ENCODE measurements at regions not wholly inside any gene's neighbourhood (a gene's known extent, or its start where the extent isn't known, plus 50 kb on each side); places are given as distances from the start of the nearest gene placed in this dataset.

- TF ChIP-seq CTCF (IDR thresholded peaks at IDR 0.05) (no peak), NR3C1 (IDR thresholded peaks at IDR 0.05) (no peak), BHLHE40 (IDR thresholded peaks at IDR 0.05; ENCODE audit: low read depth, low read length) (no peak), MAX (IDR thresholded peaks at IDR 0.05) (no peak)
Measured at GRCh38 chr14:30243805-30244204, 315.2 kb upstream of the G2E3 start.
